Activated B cell treated with CpG ODN at 0.5 μM for 24 hours (primary cell): ENCODE measurements at regions not wholly inside any gene's neighbourhood (a gene's known extent, or its start where the extent isn't known, plus 50 kb on each side); places are given as distances from the start of the nearest gene placed in this dataset.
"Not testable (repeated sequence)": the region's sequence is repeated elsewhere in the genome, so short reads cannot be mapped to it uniquely, and the experiment has no call there.

Experiments
- ATAC-seq: fragments of 200-7000 bp; cut with Tn5 transposase; one replicate; pipeline ENCODE4 v1.10.0; 2021; ENCODE audit warnings: low read depth, mild to moderate bottlenecking, moderate library complexity
- CTCF ChIA-PET: fragments of 350-600 bp; sonication (Branson Sonifier 250); formaldehyde crosslinking; loops from one replicate; lab custom pipeline; 2021; ENCODE audit warnings: antibody characterized with exemption; lab: Charles Lee
- POLR2A ChIA-PET: fragments of 350-600 bp; sonication (Branson Sonifier 250); formaldehyde crosslinking; loops from one replicate; lab custom pipeline; 2021; ENCODE audit warnings: antibody characterized with exemption; lab: Charles Lee
- DNase-seq: peaks from one replicate; pipeline ENCODE4 v3.0.0; 2022
- H3K27ac Mint-ChIP-seq: one replicate; pipeline ENCODE4 v1.8.0; 2020; ENCODE audit warnings: mixed read lengths
- H3K27me3 Mint-ChIP-seq: one replicate; pipeline ENCODE4 v1.8.0; 2021; ENCODE audit warnings: mixed read lengths
- H3K36me3 Mint-ChIP-seq: one replicate; pipeline ENCODE4 v1.8.0; 2021; ENCODE audit warnings: low read depth, mixed read lengths
- H3K4me1 Mint-ChIP-seq: one replicate; pipeline ENCODE4 v1.8.0; 2021; ENCODE audit warnings: mixed read lengths
- H3K4me3 Mint-ChIP-seq: one replicate; pipeline ENCODE4 v1.8.0; 2020; ENCODE audit warnings: mild to moderate bottlenecking, mixed read lengths
- H3K9me3 Mint-ChIP-seq: one replicate; pipeline ENCODE4 v1.8.0; 2020; ENCODE audit warnings: mixed read lengths
- CTCF ChIP-seq: fragments of 200-600 bp; IDR thresholded peaks from one replicate; pipeline ENCODE4 v1.8.0; 2022; ENCODE audit warnings: antibody characterized with exemption, mild to moderate bottlenecking
- intact Hi-C: fragments of 100-400 bp; cut with micrococcal nuclease; formaldehyde crosslinking; loops from one replicate; pipeline ENCODE4 v1.15.1; 2024

GRCh38 chr21:20031807-20032206 lies 966.4 kb upstream of the NCAM2 start:
- DNase-seq (no peak), ATAC-seq (no peak)
- no peaks in the 10 kb centered on the region for H3K4me1 Mint-ChIP-seq
- peaks cover 10% of the 10 kb centered on the region for H3K9me3 Mint-ChIP-seq
- ChIA-PET CTCF (no interaction called here), POLR2A (no interaction called here)
- no peaks in the 10 kb centered on the region for H3K27me3 Mint-ChIP-seq
- no peaks in the 10 kb centered on the region for H3K36me3 Mint-ChIP-seq
- no peak for TF ChIP-seq CTCF
- H3K4me3 Mint-ChIP-seq: no peak overlapping the region
- intact Hi-C loops: no loop called here
- H3K27ac Mint-ChIP-seq: no peak overlapping the region

GRCh38 chr21:20040768-20041167 lies 957.4 kb upstream of the NCAM2 start:
- Mint-ChIP-seq H3K4me1 (no peaks in the 10 kb centered on the region), H3K27me3 (no peaks in the 10 kb centered on the region), H3K27ac (no peak overlapping the region), H3K9me3 (peaks cover 8% of the 10 kb centered on the region), H3K4me3 (no peak overlapping the region), H3K36me3 (no peaks in the 10 kb centered on the region)
- no peak for ATAC-seq
- intact Hi-C loops: no loop called here
- no peak for DNase-seq
- ChIA-PET CTCF (no interaction called here), POLR2A (no interaction called here)
- TF ChIP-seq CTCF: no peak

- no peak for TF ChIP-seq CTCF
- Mint-ChIP-seq H3K9me3 (peaks cover 10% of the 10 kb centered on the region), H3K4me1 (no peaks in the 10 kb centered on the region), H3K27ac (no peak overlapping the region), H3K36me3 (no peaks in the 10 kb centered on the region), H3K27me3 (no peaks in the 10 kb centered on the region), H3K4me3 (no peak overlapping the region)
- DNase-seq (no peak), ATAC-seq (no peak)
- intact Hi-C loops: no loop called here
- ChIA-PET CTCF (no interaction called here), POLR2A (no interaction called here)
Measured at GRCh38 chr21:20045197-20045596, 953.0 kb upstream of the NCAM2 start.

- DNase-seq, ATAC-seq, H3K4me1 Mint-ChIP-seq, H3K27ac Mint-ChIP-seq, H3K9me3 Mint-ChIP-seq, H3K36me3 Mint-ChIP-seq, CTCF ChIA-PET, POLR2A ChIA-PET, H3K4me3 Mint-ChIP-seq, intact Hi-C loops, H3K27me3 Mint-ChIP-seq: not testable (repeated sequence)
Measured at GRCh38 chr21:20048130-20048837, 949.9 kb upstream of the NCAM2 start.

- no peaks in the 10 kb centered on the region for H3K36me3 Mint-ChIP-seq
- CTCF ChIA-PET: no interaction called here
Measured at GRCh38 chr21:20083336-20083735, 914.9 kb upstream of the NCAM2 start.

More at GRCh38 chr21:20083336-20083735, 914.9 kb upstream of the NCAM2 start:
- intact Hi-C loops: no loop called here
- no peak overlapping the region for H3K4me3 Mint-ChIP-seq
- TF ChIP-seq CTCF: no peak
- no peaks in the 10 kb centered on the region for H3K27me3 Mint-ChIP-seq
- no peak overlapping the region for H3K27ac Mint-ChIP-seq
- POLR2A ChIA-PET: no interaction called here
- H3K4me1 Mint-ChIP-seq: no peaks in the 10 kb centered on the region
- peaks cover 15% of the 10 kb centered on the region for H3K9me3 Mint-ChIP-seq
- DNase-seq (no peak), ATAC-seq (no peak)
